GM21717 (cell line): ENCODE measurements at regions not wholly inside any gene's neighbourhood (a gene's known extent, or its start where the extent isn't known, plus 50 kb on each side); places are given as distances from the start of the nearest gene placed in this dataset.

Experiments
- ATAC-seq: cut with Tn5 transposase; IDR thresholded peaks from one replicate; pipeline ENCODE4 v1.9.1; 2021; ENCODE audit warnings: mild to moderate bottlenecking, moderate library complexity; ENCODE audit not compliant: unreplicated experiment

- no peak for ATAC-seq
Measured at GRCh38 chr14:53896726-53897125, 59.9 kb downstream of the BMP4 start.

GRCh38 chr14:53894456-53894855 is 62.2 kb downstream of the BMP4 start:
- peak; percentile 86 for ATAC-seq

DNA sequence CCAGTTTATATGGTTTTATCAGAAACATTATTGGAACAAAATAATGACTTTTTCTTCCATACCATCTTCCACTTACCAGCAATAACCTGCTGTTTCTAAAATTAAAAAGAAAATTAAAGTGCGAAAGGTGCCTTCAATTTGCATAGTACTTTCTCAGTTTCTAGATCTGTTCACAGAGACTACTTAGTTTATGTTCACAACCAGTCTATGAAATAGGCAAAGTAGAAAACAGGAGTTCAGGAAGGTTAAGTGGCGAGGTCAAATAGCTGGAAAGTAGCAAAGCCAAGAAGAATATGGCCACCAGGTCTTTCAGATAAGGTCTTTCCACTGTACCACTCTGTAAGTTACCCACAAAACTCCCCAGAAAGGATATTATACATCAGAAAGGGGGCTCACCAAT is 63.3 kb downstream of the BMP4 start:
- ATAC-seq: no peak

- no peak for ATAC-seq
Measured at GRCh38 chr14:53890611-53891101, 66.0 kb downstream of the BMP4 start.

GRCh38 chr14:53888535-53889386 is 67.9 kb downstream of the BMP4 start:
- ATAC-seq: no peak

- no peak for ATAC-seq
Measured at GRCh38 chr14:53885136-53885640, 71.4 kb downstream of the BMP4 start.

DNA sequence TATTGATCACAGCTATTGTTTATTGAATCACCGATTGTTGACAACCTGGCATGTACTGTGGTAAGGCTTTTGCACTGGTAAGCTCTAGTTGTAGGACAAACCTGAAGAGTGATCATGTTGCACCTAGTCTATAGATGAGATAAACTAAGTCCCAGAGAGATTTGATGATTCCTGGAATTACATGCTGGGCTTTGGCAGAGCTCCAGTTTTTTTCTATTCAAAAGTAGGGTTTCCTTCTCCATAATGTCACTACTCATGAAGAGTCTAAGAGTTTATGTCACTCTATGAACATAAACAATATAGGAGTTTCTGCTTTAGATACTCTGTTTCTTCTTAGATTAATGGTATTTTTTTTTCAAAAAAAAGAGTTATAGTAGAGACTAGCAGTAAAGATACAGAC is 72.0 kb downstream of the BMP4 start:
- ATAC-seq: no peak

DNA sequence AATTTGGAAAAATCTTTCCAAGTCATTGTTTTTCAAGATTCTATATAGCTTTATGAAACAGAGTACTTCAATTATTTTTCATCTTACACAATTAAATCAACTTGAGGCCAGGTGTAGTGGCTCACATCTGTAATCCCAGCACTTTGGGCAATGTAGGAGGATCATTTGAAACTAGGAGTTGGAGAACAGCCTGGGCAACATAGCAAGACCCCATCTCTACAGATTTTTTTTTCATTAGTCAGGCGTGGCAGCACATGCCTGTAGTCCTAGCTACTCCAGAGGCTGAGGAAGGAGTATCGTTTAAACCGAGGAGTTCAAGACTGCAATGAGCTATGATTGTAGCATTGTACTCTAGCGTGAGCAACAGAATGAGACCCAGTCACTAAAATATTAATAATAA is 72.9 kb downstream of the BMP4 start:
- no peak for ATAC-seq

DNA sequence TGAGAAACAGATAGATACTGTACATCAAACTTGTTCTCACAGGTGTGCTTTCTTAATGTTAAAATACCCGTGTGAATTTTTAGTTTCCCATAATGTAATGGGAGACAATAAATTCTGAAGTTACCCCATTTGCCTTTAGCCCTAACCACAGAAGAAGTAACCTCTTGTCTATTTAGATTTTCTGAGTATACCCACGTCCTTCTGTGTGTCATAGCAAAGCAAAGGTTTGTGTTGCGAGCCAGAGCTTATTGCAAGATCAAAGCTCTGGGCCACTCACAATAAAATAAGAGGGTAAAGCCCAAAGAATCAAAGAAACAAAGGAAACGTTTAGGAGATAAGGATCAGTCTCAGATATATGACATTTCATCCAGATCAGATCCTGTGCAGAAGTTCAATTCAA is 73.9 kb downstream of the BMP4 start:
- ATAC-seq: no peak

DNA sequence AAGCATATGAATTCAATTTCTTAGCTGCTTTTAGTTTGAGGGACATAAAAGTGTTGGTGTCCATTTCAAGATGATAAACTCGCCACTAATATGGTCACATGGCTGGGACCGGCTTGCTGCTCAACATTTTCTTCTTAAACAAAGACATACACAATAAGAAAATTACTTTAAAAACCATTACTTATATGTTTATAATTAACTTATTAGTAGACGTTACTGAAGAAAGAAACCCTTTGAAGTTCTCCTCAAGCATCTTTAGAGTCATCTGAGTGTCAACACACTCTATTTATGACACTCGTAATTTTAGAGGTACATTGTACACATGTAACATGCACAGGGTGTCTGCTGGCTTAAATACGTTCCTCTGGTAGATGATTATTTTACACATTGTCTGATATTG is 74.7 kb downstream of the BMP4 start:
- ATAC-seq: no peak

DNA sequence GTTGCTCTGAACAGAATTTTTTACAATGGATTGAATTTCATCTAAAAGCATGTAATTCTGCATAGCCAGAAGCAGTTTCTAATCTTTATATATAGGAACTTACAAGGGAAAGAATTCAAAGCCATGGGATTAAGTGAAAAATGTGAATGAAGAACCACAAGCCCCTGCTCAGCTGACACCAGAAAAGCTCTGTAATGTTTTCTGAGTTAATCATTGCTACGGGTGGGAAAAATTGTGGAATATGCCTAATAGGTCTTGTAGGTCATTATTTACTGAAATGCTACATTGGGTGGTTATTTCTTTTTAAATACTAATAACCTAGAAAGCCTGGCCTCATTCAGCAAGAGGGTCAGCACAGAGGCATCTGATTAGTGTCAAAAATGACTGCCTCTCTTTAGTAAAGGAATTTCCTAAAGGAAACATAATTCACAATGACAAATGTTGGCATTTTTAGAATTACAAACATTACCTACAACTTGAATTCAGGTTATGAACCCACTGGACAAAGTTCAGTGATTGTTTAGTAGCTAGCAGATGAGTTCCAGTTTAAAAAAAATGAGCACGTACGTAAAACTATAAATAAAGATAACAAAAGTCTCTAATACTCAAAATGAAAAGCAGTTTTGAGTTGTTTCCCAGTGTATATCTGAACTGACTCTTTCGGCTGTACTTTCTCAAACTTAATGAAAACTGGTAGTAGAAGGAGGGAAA is 75.3 kb downstream of the BMP4 start:
- ATAC-seq: no peak

GRCh38 chr14:53880761-53881160 is 75.9 kb downstream of the BMP4 start:
- no peak for ATAC-seq

GRCh38 chr14:53879747-53880146 is 76.9 kb downstream of the BMP4 start:
- ATAC-seq: no peak

DNA sequence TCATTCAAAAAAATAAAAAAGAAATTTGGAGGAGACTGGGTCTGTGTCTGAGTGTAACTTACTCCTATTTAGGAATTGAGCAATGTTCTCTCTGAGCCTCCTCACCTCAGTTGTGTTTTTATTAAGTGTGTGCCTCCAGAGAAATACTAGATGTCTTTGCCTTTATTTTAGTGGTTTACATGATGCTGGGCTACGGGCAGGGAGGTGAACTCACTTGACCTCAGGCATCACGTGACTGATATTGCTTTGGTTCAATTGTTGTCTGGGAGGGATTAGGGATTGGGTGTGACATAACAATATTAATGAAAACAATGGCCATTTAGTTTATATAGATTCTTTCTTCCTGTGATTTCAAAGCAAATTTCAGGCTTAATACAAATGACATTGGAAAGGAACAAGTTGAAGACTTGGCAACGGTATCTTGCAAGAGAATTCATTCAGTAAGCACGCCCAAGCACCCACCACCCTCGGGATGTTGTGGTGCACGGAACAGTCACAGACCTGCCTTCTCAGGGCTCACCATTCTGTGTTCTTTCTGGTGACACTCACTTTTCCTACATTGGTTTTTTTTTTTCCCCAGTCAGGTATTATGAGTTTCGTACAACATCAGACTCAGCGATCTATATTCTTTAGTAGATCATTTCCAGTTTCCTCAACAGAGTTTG is 77.5 kb downstream of the BMP4 start:
- ATAC-seq: no peak

GRCh38 chr14:53875324-53875897 is 81.2 kb downstream of the BMP4 start:
- ATAC-seq: no peak

DNA sequence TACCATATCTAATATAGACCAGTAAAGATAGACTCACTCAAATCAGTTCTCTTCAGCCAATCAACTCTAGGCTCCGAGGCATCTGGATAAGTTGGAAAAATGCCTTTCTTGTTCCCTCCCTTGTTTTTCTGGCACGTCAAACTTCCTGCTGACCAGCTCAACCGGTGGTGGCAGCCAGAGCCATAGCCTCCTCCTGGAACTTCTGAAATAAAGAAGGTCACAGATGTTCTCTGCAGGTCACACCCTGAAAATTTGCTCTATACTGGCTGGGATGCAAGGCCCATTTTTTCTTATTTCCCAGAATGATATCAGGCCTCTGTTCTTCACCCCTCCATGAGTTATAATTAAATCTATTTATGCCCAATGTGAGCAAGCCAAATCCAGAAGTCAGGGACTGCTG is 81.9 kb downstream of the BMP4 start:
- no peak for ATAC-seq

DNA sequence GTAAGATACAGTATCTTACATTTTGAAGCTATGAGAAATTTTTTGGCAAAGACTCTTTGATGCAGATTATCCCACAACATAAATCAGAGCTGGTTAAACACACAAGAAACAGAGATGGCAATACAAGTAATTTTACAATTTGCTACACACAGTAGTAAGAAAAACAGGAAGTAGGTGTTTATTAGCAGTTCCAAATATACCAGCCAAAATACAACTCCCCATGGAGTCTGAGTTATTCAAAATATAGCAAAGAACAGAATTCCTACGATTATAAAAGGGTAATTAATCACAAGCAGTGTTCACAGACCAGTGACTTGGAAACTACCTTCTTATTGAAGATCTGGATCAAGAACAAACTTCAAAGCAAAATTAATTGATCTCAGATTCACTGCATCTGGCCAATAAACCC is 83.9 kb downstream of the BMP4 start:
- no peak for ATAC-seq

DNA sequence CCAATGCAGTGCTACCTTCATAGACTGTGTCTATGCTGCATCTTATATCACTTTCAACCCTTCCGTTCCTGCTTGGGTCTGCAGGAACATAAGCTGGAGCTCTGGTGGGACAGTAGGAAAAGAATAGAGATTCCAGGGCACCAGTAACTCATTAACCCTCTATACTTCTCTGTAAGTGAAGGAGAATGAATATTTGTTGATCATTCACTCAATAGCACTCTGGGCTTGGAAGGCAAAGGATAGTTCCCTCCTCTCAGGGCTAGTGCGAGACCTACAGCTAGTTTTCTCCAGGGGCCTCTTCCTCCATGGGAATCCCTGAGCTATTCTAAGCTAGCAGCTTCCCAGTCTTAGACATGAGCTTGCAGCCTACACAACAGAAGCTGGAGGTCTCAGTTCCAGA is 84.7 kb downstream of the BMP4 start:
- no peak for ATAC-seq

DNA sequence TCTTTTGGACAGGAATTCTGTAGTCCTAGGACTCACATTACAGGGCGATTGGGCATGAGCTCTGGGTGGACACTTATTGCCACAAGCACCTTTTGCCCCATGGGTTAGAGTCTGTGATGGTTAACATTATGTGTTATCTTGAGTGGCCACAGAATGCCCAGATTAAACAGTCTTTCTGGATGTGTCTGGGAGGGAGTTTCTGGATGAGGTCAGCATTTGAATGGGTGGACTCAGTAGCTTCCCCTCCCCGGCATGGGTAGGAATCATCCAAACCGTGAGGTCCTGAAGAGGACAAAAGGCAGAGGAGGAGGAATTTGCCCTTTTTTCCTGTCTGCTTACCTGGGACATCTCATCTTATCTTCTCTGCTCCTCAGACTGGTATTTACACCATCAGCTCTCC is 85.6 kb downstream of the BMP4 start:
- ATAC-seq: no peak

DNA sequence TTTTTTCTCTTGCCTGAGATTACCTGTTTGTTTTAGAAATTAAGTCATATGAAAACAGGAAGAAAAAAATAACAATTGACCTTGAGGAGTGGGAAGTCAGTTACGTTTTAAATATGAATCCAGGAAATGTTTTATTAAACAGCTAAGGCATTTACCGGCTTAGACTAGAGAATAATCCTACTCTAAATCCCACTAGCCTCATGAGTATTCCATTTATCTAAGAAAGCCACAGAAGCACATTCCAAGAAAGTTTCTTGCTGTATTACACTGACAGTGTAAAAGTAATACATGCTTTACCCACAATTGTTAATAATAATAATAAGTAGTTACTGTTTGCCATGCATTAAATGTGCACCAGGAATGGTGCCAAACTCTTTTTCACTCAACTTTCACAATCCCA is 90.9 kb downstream of the BMP4 start:
- ATAC-seq: no peak

DNA sequence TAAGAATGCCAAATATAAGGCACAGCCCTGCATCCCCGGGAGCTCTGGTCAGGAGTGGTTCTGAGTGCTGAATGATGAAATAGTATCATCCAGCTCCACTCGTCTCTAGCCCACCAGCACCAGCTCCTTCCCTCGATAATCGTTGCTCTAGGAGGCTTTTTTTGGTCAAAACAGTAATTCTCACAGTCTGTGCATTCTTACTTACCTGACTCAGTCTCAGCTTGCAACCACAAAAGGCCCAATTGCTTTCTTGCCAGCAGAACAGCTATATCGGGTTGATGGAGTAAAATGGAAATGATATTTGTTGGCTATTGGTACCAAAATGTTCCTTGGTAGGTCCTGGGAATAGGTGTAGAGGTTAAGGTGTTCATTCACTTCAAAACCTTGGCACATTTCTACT is 94.8 kb downstream of the BMP4 start:
- no peak for ATAC-seq
